Lower leg skin (tissue), 3 donors: ENCODE measurements at regions not wholly inside any gene's neighbourhood (a gene's known extent, or its start where the extent isn't known, plus 50 kb on each side); places are given as distances from the start of the nearest gene placed in this dataset.

Experiments used
- CTCF ChIP-seq, 3 donors: fragments of 450-650 bp; IDR thresholded peaks; one replicate each; pipeline ENCODE4 v1.5.1; 2016; ENCODE audit warnings: antibody characterized with exemption in 3 of 3, mild to moderate bottlenecking in 3 of 3, moderate library complexity in 2 of 3
- POLR2A ChIP-seq, 2 donors: fragments of 450-650 bp; IDR thresholded peaks; one replicate each; pipeline ENCODE4 v1.6.1; 2016 to 2017; ENCODE audit warnings: antibody characterized with exemption in 2 of 2, mild to moderate bottlenecking in 1 of 2, moderate library complexity in 1 of 2

DNA sequence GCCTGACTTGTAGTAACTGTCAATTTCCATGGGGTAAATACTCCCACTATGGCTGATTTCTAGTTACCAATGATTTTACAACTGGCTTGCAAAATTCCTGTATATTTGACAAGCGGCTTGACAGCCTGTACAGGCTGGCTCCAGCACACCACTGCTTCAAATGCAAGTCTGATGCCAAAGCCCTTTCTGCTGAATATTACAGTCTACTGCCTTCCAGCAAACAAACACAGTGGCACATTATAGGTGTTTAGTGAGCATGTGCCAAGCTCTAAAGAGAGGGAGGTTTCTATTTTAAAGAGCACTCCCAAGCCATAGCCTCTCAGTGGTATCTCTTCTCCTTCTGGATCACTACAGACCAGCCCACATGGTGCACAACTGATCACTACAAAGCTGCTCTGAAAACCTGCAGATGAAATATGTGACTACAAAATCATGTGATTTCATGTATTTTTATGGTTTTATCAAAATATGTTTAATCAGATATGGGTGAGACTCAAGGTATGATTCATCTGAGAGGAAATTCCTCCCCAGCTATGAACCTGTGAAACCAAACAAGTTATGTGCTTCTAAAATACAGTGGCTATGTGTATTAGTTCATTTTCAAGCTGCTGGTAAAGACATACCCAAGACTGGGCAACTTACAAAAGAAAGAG lies 101.5 kb downstream of the RPAP3 start:
- TF ChIP-seq CTCF (IDR thresholded peaks at IDR 0.05) (no peak), POLR2A (IDR thresholded peaks at IDR 0.05) (no peak)
